Omental fat pad (tissue), 3 donors: ENCODE measurements at regions not wholly inside any gene's neighbourhood (a gene's known extent, or its start where the extent isn't known, plus 50 kb on each side); places are given as distances from the start of the nearest gene placed in this dataset.

Experiments used
- ATAC-seq: fragments of 150-250 bp; one replicate; pipeline ENCODE4 v1.9.1; 2016; ENCODE audit warnings: mild to moderate bottlenecking, moderate library complexity; ENCODE audit not compliant: low FRiP score
- DNase-seq: peaks from one replicate; pipeline ENCODE4 v3.0.0-alpha.2; 2019; ENCODE audit warnings: low spot score
- TF ChIP-seq, protein P1 (sequence below), 3 donors: fragments of 450-650 bp; IDR thresholded peaks; one replicate each; pipeline ENCODE4 v1.5.1; 2016 to 2017; ENCODE audit warnings: antibody characterized with exemption in 3 of 3, mild to moderate bottlenecking in 3 of 3, moderate library complexity in 2 of 3

DNA sequence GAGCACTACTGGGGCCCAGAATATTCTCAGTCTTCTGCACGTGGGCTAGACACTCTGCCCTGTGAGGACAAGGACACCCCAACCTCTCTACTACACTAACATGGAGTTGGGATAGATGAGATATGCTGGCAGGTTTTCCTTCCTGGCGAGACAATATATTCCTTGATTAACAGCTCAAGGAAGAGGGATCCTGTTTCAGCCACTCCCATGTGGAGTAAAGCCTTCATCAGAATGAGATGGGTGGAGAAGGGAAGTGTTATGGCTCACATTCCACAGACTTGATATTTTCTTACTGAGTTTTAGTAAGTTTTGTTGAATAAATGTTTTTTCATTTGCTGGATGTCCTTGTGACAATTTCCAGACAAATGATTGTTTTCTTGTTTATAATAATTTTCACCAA, 1187.6 kb downstream of the CDH12 start:
- TF ChIP-seq, protein P1, sequence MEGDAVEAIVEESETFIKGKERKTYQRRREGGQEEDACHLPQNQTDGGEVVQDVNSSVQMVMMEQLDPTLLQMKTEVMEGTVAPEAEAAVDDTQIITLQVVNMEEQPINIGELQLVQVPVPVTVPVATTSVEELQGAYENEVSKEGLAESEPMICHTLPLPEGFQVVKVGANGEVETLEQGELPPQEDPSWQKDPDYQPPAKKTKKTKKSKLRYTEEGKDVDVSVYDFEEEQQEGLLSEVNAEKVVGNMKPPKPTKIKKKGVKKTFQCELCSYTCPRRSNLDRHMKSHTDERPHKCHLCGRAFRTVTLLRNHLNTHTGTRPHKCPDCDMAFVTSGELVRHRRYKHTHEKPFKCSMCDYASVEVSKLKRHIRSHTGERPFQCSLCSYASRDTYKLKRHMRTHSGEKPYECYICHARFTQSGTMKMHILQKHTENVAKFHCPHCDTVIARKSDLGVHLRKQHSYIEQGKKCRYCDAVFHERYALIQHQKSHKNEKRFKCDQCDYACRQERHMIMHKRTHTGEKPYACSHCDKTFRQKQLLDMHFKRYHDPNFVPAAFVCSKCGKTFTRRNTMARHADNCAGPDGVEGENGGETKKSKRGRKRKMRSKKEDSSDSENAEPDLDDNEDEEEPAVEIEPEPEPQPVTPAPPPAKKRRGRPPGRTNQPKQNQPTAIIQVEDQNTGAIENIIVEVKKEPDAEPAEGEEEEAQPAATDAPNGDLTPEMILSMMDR (IDR thresholded peaks at IDR 0.05) = no peak
- ATAC-seq (no peak), DNase-seq (no peak)

- DNase-seq (no peak), ATAC-seq (no peak)
- TF ChIP-seq, protein P1 (IDR thresholded peaks at IDR 0.05) = no peak
Measured at GRCh38 chr5:21663082-21663481, 1190.1 kb downstream of the CDH12 start.

DNA sequence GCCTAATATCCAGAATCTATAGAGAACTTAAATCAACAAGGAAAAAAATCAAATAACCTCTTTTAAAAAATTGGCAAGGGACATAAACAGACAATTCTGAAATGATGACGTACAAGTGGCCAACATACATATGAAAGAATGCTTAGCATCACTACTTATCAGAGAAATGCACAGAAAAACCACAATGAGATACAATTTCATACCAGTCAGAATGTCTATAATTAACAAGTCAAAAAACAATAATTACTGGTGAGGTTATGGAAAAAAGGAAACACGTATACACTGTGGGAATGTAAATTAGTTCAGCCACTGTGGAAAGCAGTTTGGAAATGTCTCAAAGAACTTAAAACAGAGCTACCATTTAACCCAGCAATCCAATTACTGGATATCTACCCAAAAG, 1192.0 kb downstream of the CDH12 start:
- TF ChIP-seq, protein P1 (IDR thresholded peaks at IDR 0.05) = no peak
- DNase-seq = no peak
- ATAC-seq = no peak

DNA sequence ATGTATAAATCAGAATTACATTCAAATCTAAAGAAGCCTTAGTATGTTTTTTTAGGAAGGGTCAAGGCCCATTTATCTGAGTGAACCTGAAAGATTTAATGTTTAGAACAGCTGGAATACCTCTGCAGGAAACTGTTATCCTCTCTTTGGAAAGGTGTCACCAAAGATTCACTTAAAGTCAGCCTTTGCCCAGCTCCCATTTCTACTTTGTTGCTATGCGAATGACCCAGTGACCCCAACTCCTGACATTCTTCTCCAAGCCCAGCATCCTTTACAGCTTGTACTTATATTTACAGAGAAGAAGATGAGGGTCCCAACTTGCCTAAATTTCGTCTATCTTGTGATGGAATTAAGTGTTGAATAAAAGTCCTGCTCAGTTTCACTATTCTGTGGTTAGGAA, 1198.6 kb downstream of the CDH12 start:
- DNase-seq = no peak
- ATAC-seq = no peak
- TF ChIP-seq, protein P1 (IDR thresholded peaks at IDR 0.05) = no peak

DNA sequence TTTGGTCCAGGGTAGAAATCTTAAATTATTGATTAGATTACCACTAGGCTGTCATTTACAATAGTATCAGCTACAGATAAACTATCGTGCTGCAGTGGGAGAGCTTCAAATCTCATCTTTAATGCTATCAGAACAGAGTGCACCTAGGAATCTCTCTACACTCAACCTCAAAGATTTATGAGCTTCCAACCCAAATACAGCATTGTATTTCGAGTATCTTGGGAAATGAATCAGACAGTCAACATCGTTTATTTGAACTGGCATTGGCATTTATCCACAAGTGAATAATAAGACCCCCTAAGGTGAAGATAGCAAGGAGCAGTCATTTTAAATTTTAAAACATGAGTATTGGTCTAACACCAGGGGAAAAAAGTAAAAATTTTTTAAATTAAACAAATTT, 1203.2 kb downstream of the CDH12 start:
- TF ChIP-seq, protein P1 (IDR thresholded peaks at IDR 0.05) = no peak
- DNase-seq (no peak), ATAC-seq (no peak)

DNA sequence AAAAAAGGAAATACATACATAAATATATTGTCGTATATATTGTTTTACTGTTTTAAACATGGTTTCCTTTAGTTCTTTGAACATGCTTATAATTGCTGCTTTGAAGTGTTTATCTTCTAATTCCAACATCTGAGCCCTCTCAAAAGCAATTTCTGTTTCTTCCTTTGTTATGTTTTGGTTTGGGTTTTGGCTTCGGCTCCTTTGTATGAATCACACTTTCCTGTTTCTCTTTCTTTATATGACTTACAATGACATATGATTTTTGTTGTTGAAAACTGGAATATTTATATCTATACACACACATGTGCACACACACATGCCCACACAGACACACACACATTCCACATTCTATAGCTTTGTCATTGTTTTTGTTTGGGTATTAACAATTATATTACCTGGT, 1206.7 kb downstream of the CDH12 start:
- TF ChIP-seq, protein P1 (IDR thresholded peaks at IDR 0.05) = no peak
- DNase-seq = no peak
- no peak for ATAC-seq

GRCh38 chr5:21644032-21644431, 1209.1 kb downstream of the CDH12 start:
- DNase-seq (no peak), ATAC-seq (no peak)
- TF ChIP-seq, protein P1 (IDR thresholded peaks at IDR 0.05) = no peak
